GM23338 (cell line): ENCODE measurements at regions not wholly inside any gene's neighbourhood (a gene's known extent, or its start where the extent isn't known, plus 50 kb on each side); places are given as distances from the start of the nearest gene placed in this dataset.

Experiments used
- ATAC-seq: fragments of 200-7000 bp; cut with Tn5 transposase; 3 replicates; pipeline ENCODE4 v1.9.1; 2020
- DNase-seq: peaks from one replicate; pipeline ENCODE4 v3.0.0-alpha.2; 2015; ENCODE audit warnings: low spot score
- H2AFZ ChIP-seq: fragments of 200-600 bp; sonication (generic); 2 replicates; pipeline ENCODE4 v1.8.0; 2016; ENCODE audit warnings: antibody characterized with exemption, mild to moderate bottlenecking, moderate library complexity
- H3F3A ChIP-seq: fragments of 200-600 bp; sonication (generic); replicated peaks from 2 replicates; pipeline ENCODE4 v1.8.0; 2017; ENCODE audit warnings: antibody characterized with exemption, mixed run types, low read depth
- H3K27ac ChIP-seq: fragments of 200-600 bp; sonication (generic); 2 replicates; pipeline ENCODE4 v1.6.1; 2016; ENCODE audit warnings: low read depth
- H3K27me3 ChIP-seq: fragments of 200-600 bp; sonication (generic); 2 replicates; pipeline ENCODE4 v1.8.0; 2016; ENCODE audit warnings: mild to moderate bottlenecking, mixed run types, moderate library complexity; ENCODE audit not compliant: insufficient read depth
- H3K36me3 ChIP-seq: fragments of 200-600 bp; sonication (generic); 2 replicates; pipeline ENCODE4 v1.8.0; 2016; ENCODE audit warnings: mild to moderate bottlenecking; ENCODE audit not compliant: insufficient read depth
- H3K4me1 ChIP-seq: fragments of 200-600 bp; sonication (generic); 2 replicates; pipeline ENCODE4 v1.8.0; 2016; ENCODE audit warnings: mild to moderate bottlenecking, moderate library complexity; ENCODE audit not compliant: insufficient read depth
- H3K4me2 ChIP-seq: fragments of 200-600 bp; sonication (generic); 2 replicates; pipeline ENCODE4 v1.7.1; 2017; ENCODE audit warnings: mixed run types
- H3K4me3 ChIP-seq: fragments of 200-600 bp; sonication (generic); 2 replicates; pipeline ENCODE4 v1.6.1; 2016; ENCODE audit warnings: mixed run types
- H3K79me2 ChIP-seq: fragments of 200-600 bp; sonication (generic); replicated peaks from 2 replicates; pipeline ENCODE4 v1.8.0; 2017; ENCODE audit warnings: mild to moderate bottlenecking; ENCODE audit not compliant: insufficient read depth
- H3K9me2 ChIP-seq: fragments of 200-600 bp; sonication (generic); 2 replicates; pipeline ENCODE4 v1.8.0; 2017; ENCODE audit not compliant: insufficient read depth
- H4K20me1 ChIP-seq: fragments of 200-600 bp; sonication (generic); replicated peaks from 2 replicates; pipeline ENCODE4 v1.8.0; 2017; ENCODE audit warnings: mild to moderate bottlenecking; ENCODE audit not compliant: insufficient read depth
- H3K27ac Mint-ChIP-seq: 2 replicates; pipeline ENCODE4 v1.8.0; 2020; ENCODE audit warnings: inconsistent platforms, mild to moderate bottlenecking, moderate library complexity, mixed read lengths
- H3K27me3 Mint-ChIP-seq: 3 replicates; pipeline ENCODE4 v1.8.0; 2022; ENCODE audit warnings: low read depth, mild to moderate bottlenecking, moderate library complexity, mixed read lengths, inconsistent platforms; ENCODE audit not compliant: insufficient read depth, poor library complexity
- H3K36me3 Mint-ChIP-seq: 3 replicates; pipeline ENCODE4 v1.8.0; 2021; ENCODE audit warnings: low read depth, mild to moderate bottlenecking, inconsistent platforms, moderate library complexity, mixed read lengths
- H3K4me1 Mint-ChIP-seq: 3 replicates; pipeline ENCODE4 v1.8.0; 2020; ENCODE audit warnings: mild to moderate bottlenecking, inconsistent platforms, mixed read lengths
- H3K4me3 Mint-ChIP-seq: 3 replicates; pipeline ENCODE4 v1.8.0; 2021; ENCODE audit warnings: moderate library complexity, mild to moderate bottlenecking, inconsistent platforms, mixed read lengths
- H3K9me3 Mint-ChIP-seq: 3 replicates; pipeline ENCODE4 v1.8.0; 2020; ENCODE audit warnings: moderate library complexity, mild to moderate bottlenecking, inconsistent platforms, mixed read lengths
- CREB1 ChIP-seq: fragments of 250-450 bp; sonication (Bioruptor Pico); IDR thresholded peaks from 2 replicates; pipeline ENCODE4 v1.5.0; 2020; ENCODE audit warnings: low read depth, mild to moderate bottlenecking, moderate library complexity
- CTCF ChIP-seq, 2 experiments: fragments of 200-600 bp in 1 of 2; sonication (generic) in 1 of 2; conservative IDR thresholded peaks; 2 replicates each; pipeline versions ENCODE4 v1.5.1 to v1.6.1; 2016 to 2017; ENCODE audit warnings: antibody characterized with exemption in 2 of 2, low read depth in 2 of 2, mild to moderate bottlenecking in 2 of 2, moderate library complexity in 1 of 2
- ETS1 ChIP-seq: IDR thresholded peaks from 2 replicates; pipeline ENCODE4 v1.6.1; 2016; ENCODE audit warnings: antibody characterized with exemption
- EZH2 ChIP-seq: fragments of 200-600 bp; sonication (generic); IDR thresholded peaks from one replicate; pipeline ENCODE4 v1.8.0; 2017; ENCODE audit warnings: antibody characterized with exemption, mild to moderate bottlenecking, low read depth; ENCODE audit not compliant: unreplicated experiment
- EZH2phosphoT487 ChIP-seq: fragments of 200-600 bp; sonication (generic); IDR thresholded peaks from one replicate; pipeline ENCODE4 v1.8.1; 2018; ENCODE audit warnings: antibody characterized with exemption; ENCODE audit not compliant: unreplicated experiment
- JUNB ChIP-seq: IDR thresholded peaks from one replicate; pipeline ENCODE4 v1.6.1; 2016; ENCODE audit warnings: antibody characterized with exemption; ENCODE audit not compliant: unreplicated experiment
- NANOG ChIP-seq: IDR thresholded peaks from 2 replicates; pipeline ENCODE4 v1.6.1; 2016; ENCODE audit warnings: antibody characterized with exemption, borderline replicate concordance
- POLR2AphosphoS5 ChIP-seq: IDR thresholded peaks from 2 replicates; pipeline ENCODE4 v1.6.1; 2016; ENCODE audit warnings: antibody characterized with exemption, low read depth
- STAT1 ChIP-seq: IDR thresholded peaks from one replicate; pipeline ENCODE4 v1.6.1; 2016; ENCODE audit warnings: antibody characterized with exemption; ENCODE audit not compliant: unreplicated experiment
- ZNF114 ChIP-seq: fragments of 250-450 bp; sonication (Bioruptor Pico); IDR thresholded peaks from 2 replicates; pipeline ENCODE4 v1.5.0; 2020; ENCODE audit warnings: mild to moderate bottlenecking, moderate library complexity
- ZNF331 ChIP-seq: fragments of 250-450 bp; sonication (Bioruptor Pico); IDR thresholded peaks from 2 replicates; pipeline ENCODE4 v1.5.0; 2020; ENCODE audit warnings: low read depth, mild to moderate bottlenecking, moderate library complexity
- ZNF462 ChIP-seq: fragments of 250-450 bp; sonication (Bioruptor Pico); IDR thresholded peaks from 2 replicates; pipeline ENCODE4 v1.5.0; 2020; ENCODE audit warnings: mild to moderate bottlenecking, moderate library complexity

- DNase-seq = peak; percentile 23
- no peaks in the 10 kb centered on the region for H4K20me1 ChIP-seq
- no peaks in the 10 kb centered on the region for H3K36me3 Mint-ChIP-seq
- H3K4me1 ChIP-seq = no peaks in the 10 kb centered on the region
- peaks cover 15% of the 10 kb centered on the region; the same call in 2 of the 3 replicates for H3K4me1 Mint-ChIP-seq
- peak overlapping the region; percentile 76; the same call in 1 of the 2 replicates for H2AFZ ChIP-seq
- no peak overlapping the region for H3K27ac Mint-ChIP-seq
- 0 out of 2 replicates have a peak, but pooled peaks cover 4% of the 10 kb centered on the region for H3K9me2 ChIP-seq
- peak; percentile 70 for ATAC-seq
- no peak overlapping the region for H3K4me3 Mint-ChIP-seq
- no peaks in the 10 kb centered on the region for H3F3A ChIP-seq
- TF ChIP-seq STAT1 (no peak), EZH2phosphoT487 (no peak), CTCF (conservative IDR thresholded peaks at IDR 0.05; ENCODE audit: low read depth in 2 of 2) (peak in 1 of 2 experiments; percentile 38; a peak in 2 of 4 replicates), ZNF331 (CRISPR knock-in tag) (no peak), EZH2 (no peak), JUNB (no peak)
- H3K4me2 ChIP-seq = no peak overlapping the region
- peaks cover 12% of the 10 kb centered on the region for H3K27me3 Mint-ChIP-seq
- H3K27ac ChIP-seq = no peak overlapping the region
- no peaks in the 10 kb centered on the region for H3K79me2 ChIP-seq
- no peaks in the 10 kb centered on the region for H3K27me3 ChIP-seq
- peaks cover 3% of the 10 kb centered on the region; the same call in 1 of the 3 replicates for H3K9me3 Mint-ChIP-seq
- H3K36me3 ChIP-seq = no peaks in the 10 kb centered on the region
- H3K4me3 ChIP-seq = no peak overlapping the region
Measured at GRCh38 chr20:24790746-24791283, 158.3 kb upstream of the CST7 start.

GRCh38 chr20:24791953-24792352 lies 157.1 kb upstream of the CST7 start:
- no peaks in the 10 kb centered on the region for H3K36me3 ChIP-seq
- H3K27me3 Mint-ChIP-seq = peaks cover 11% of the 10 kb centered on the region
- H3K36me3 Mint-ChIP-seq = no peaks in the 10 kb centered on the region
- no peak for ATAC-seq
- H3K9me2 ChIP-seq = 0 out of 2 replicates have a peak, but pooled peaks cover 4% of the 10 kb centered on the region
- no peak overlapping the region for H2AFZ ChIP-seq
- no peak overlapping the region for H3K27ac ChIP-seq
- H3K27ac Mint-ChIP-seq = no peak overlapping the region
- H4K20me1 ChIP-seq = no peaks in the 10 kb centered on the region
- H3K9me3 Mint-ChIP-seq = peaks cover 3% of the 10 kb centered on the region; the same call in 1 of the 3 replicates
- no peak overlapping the region for H3K4me2 ChIP-seq
- H3K4me1 ChIP-seq = no peaks in the 10 kb centered on the region
- no peaks in the 10 kb centered on the region for H3F3A ChIP-seq
- no peaks in the 10 kb centered on the region for H3K79me2 ChIP-seq
- no peak overlapping the region for H3K4me3 ChIP-seq
- no peak overlapping the region for H3K4me3 Mint-ChIP-seq
- H3K27me3 ChIP-seq = no peaks in the 10 kb centered on the region
- H3K4me1 Mint-ChIP-seq = peaks cover 15% of the 10 kb centered on the region; the same call in 2 of the 3 replicates
- no peak for DNase-seq
- TF ChIP-seq EZH2phosphoT487 (no peak), ZNF114 (no peak), JUNB (no peak), ZNF331 (CRISPR knock-in tag) (no peak), POLR2AphosphoS5 (no peak), ETS1 (no peak), CREB1 (no peak), EZH2 (no peak), ZNF462 (CRISPR knock-in tag) (no peak), NANOG (no peak)
